Skeletal muscle satellite cell (primary cell): ENCODE measurements at regions not wholly inside any gene's neighbourhood (a gene's known extent, or its start where the extent isn't known, plus 50 kb on each side); places are given as distances from the start of the nearest gene placed in this dataset.
"Not testable (repeated sequence)": the region's sequence is repeated elsewhere in the genome, so short reads cannot be mapped to it uniquely, and the experiment has no call there.

Experiments used
- H3K27me3 ChIP-seq: 2 replicates; pipeline ENCODE4 v1.7.0; 2013; ENCODE audit warnings: low read length; ENCODE audit not compliant: control insufficient read depth, insufficient read depth
- H3K36me3 ChIP-seq: 2 replicates; pipeline ENCODE4 v1.7.0; 2013; ENCODE audit warnings: mild to moderate bottlenecking, control low read depth, low read length; ENCODE audit not compliant: insufficient read depth
- H3K4me1 ChIP-seq: 2 replicates; pipeline ENCODE4 v1.7.0; 2013; ENCODE audit warnings: low read length; ENCODE audit not compliant: control insufficient read depth, insufficient read depth
- H3K4me2 ChIP-seq: 2 replicates; pipeline ENCODE4 v1.7.0; 2013; ENCODE audit warnings: mild to moderate bottlenecking, low read length
- H3K4me3 ChIP-seq: 2 replicates; pipeline ENCODE4 v1.7.0; 2013; ENCODE audit warnings: low read length
- H3K9ac ChIP-seq: 2 replicates; pipeline ENCODE4 v1.7.0; 2013; ENCODE audit warnings: mild to moderate bottlenecking, low read depth, low read length, moderate library complexity
- H3K9me3 ChIP-seq: replicated peaks from 2 replicates; pipeline ENCODE4 v1.7.0; 2013; ENCODE audit warnings: mild to moderate bottlenecking, control low read depth, low read length

- Histone ChIP-seq H3K4me2 (no peak overlapping the region), H3K9me3 (no peaks in the 10 kb centered on the region), H3K4me1 (no peaks in the 10 kb centered on the region), H3K9ac (no peak overlapping the region), H3K36me3 (no peaks in the 10 kb centered on the region), H3K27me3 (peaks cover 15% of the 10 kb centered on the region), H3K4me3 (no peak overlapping the region)
These were observed 185.8 kb downstream of the B3GLCT start for GRCh38 chr13:31385540-31385939.

DNA sequence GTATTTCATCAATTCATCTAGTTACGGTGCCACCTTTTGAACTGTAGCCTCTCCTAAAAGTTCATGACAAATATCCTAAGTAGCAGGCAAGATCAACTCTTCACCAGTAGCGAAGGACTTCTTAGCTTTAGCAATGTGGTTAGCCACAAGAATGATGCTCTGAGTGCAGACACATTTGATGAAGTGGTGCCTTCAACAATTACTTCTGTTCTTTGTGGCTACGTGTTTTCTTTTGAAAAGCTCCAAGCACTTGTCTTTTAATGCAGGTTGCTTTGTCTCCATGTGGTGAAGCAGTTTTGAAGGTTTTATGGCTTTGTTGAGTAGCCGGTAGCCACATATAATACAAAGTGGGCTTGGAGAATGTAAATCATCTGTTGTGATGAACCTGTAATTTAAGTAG lies 194.7 kb downstream of the B3GLCT start:
- Histone ChIP-seq H3K9ac (no peak overlapping the region), H3K4me3 (no peak overlapping the region), H3K9me3 (peaks cover 5% of the 10 kb centered on the region), H3K27me3 (peaks cover 10% of the 10 kb centered on the region), H3K4me2 (no peak overlapping the region), H3K36me3 (no peaks in the 10 kb centered on the region), H3K4me1 (no peaks in the 10 kb centered on the region)

- no peaks in the 10 kb centered on the region for H3K4me1 ChIP-seq
- H3K27me3 ChIP-seq, result peaks cover 10% of the 10 kb centered on the region
- no peaks in the 10 kb centered on the region for H3K36me3 ChIP-seq
- H3K4me3 ChIP-seq, result no peak overlapping the region
- H3K9me3 ChIP-seq, result peaks cover 5% of the 10 kb centered on the region
- H3K9ac ChIP-seq, result no peak overlapping the region
- no peak overlapping the region for H3K4me2 ChIP-seq
These were observed 195.3 kb downstream of the B3GLCT start for GRCh38 chr13:31395090-31395489.

DNA sequence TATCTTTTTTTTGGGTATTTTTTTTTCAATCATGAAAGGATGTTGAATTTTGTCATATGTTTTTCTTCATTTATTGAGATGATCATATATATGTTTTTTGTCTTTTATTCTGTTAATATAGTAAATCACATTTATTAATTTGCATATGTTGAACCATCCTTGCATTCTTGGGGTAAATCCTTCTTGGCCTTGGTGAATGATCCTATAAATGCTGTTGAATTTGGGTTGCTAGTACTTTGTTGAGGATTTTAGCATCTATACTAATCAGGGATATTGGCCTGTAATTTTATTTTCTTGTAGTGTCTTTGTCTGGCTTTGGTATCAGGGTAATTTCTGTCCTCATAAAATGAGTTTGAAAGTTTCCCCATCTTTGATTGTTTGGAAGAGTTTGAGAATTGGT lies 199.9 kb downstream of the B3GLCT start:
- H3K9ac ChIP-seq, result no peak overlapping the region
- H3K36me3 ChIP-seq, result no peaks in the 10 kb centered on the region
- H3K4me1 ChIP-seq, result no peaks in the 10 kb centered on the region
- H3K9me3 ChIP-seq, result peaks cover 5% of the 10 kb centered on the region
- H3K27me3 ChIP-seq, result peaks cover 6% of the 10 kb centered on the region
- H3K4me3 ChIP-seq, result no peak overlapping the region
- H3K4me2 ChIP-seq, result no peak overlapping the region

DNA sequence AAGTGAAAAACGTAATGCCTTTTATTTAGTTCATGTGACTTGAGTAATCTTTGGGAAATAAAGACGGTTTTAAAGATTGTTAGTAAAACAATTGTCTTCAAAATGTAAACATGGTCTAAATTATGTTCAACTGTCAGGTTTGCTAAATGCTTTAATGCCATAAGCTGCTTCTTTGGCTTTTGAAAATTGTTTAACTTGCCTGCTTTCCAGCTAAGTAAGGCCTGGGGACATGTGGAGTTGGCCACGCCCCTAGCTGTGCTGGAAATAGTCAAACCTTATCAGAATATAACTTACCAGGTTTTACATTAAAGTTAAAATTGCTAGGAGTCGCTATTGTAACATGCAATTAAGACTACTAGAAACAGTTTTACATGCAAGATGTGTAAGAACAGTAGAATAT lies 203.9 kb downstream of the B3GLCT start:
- not testable (repeated sequence) for H3K4me1 ChIP-seq, H3K9me3 ChIP-seq, H3K27me3 ChIP-seq, H3K9ac ChIP-seq, H3K36me3 ChIP-seq, H3K4me2 ChIP-seq, H3K4me3 ChIP-seq

DNA sequence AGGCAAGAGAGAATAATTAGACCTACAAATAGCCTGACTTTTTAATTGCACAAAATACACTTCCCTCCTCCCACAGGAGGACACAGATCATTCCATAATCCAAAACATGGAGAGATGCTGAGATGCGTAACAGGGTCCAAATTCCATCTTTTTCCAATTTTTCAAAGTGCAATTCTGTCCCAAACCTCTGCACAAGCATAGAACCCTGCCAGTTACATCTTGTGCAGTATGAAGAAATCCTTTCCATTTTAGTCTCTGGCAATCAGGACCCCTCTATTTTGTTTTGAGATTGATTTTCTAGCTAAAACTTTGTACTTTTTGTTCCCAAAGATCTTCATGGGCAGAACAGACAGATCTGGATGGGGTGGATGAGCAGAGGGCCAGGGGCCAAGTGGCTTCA lies 209.2 kb downstream of the B3GLCT start:
- Histone ChIP-seq H3K4me1 (no peaks in the 10 kb centered on the region), H3K4me2 (no peak overlapping the region), H3K27me3 (peaks cover 36% of the 10 kb centered on the region), H3K9ac (no peak overlapping the region), H3K9me3 (no peaks in the 10 kb centered on the region), H3K36me3 (no peaks in the 10 kb centered on the region), H3K4me3 (no peak overlapping the region)

DNA sequence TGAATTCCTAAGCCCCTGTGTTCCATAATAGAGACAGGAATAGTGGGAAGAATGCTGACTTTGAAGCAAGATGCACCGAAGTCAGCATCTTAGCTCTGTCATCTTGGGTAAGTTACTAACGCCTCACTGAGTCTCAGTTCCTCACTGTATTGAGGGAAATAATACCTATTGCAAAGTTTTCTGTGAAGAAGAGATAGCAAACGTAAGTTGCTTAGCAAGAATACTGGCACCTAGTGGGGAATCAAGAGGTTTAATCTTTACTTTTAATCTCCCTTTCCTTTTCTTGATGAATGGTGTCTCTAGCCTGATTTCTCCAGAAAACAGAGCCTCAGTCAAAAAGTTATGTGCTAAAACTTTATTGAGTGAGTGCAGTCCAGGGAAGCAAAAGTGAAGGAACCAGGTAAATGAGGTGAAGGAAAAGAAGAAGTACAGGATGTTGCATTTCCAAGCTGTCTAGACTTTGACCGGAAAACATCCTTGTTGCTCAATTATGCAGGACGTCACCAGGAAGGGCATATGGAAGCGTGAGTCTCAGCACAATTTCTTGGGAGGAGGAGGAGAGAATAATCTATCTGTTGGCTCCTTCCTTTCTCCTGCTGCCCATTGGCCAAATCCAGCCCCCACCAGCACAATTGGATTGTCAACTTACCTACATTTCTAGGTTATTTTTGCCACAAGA lies 210.0 kb downstream of the B3GLCT start:
- Histone ChIP-seq H3K4me3 (no peak overlapping the region), H3K4me2 (no peak overlapping the region), H3K4me1 (no peaks in the 10 kb centered on the region), H3K27me3 (peaks cover 43% of the 10 kb centered on the region), H3K9me3 (no peaks in the 10 kb centered on the region), H3K9ac (no peak overlapping the region), H3K36me3 (no peaks in the 10 kb centered on the region)

DNA sequence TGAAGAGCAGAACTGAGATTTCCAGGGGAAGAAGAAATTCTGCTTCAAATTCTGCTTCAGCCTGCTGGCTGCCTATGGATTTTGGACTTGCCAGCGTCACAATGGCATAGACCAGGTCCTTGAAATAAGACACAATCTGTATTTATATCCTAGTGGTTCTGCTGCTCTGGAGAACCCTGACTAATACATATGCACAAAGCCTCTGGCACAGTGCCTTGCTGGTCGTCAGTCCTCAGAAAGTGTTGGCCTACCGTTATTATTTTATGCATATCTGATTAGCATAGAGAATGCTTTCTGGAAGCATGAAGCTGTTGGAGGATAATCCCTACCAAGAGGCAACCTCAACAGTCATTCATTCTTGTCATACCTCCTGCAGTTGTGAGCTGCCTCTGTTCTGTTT lies 213.7 kb downstream of the B3GLCT start:
- Histone ChIP-seq H3K27me3 (peaks cover 39% of the 10 kb centered on the region), H3K9me3 (no peaks in the 10 kb centered on the region), H3K4me1 (no peaks in the 10 kb centered on the region), H3K4me2 (no peak overlapping the region), H3K9ac (no peak overlapping the region), H3K36me3 (no peaks in the 10 kb centered on the region), H3K4me3 (no peak overlapping the region)

DNA sequence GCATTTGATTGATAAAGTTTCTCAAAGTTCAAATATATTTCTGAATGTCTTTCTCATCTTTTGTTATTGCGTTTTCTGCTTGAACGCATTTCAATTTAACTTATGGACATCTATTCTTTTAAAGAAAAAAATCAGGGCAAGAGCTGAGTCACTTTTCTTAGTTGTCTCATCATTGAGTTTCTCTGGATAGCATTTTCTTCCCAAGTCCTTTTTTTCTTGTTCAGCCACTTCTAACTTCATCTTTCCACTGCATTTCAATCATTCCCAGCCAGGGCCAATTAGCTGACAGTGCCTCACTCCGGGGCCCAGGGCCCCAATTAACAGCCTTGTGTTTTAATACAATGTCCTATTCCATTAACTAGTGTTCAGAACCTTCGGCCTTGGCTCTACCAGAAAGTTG lies 216.3 kb downstream of the B3GLCT start:
- Histone ChIP-seq H3K4me1 (no peaks in the 10 kb centered on the region), H3K9me3 (no peaks in the 10 kb centered on the region), H3K4me3 (no peak overlapping the region), H3K36me3 (no peaks in the 10 kb centered on the region), H3K27me3 (peaks cover 40% of the 10 kb centered on the region), H3K9ac (no peak overlapping the region), H3K4me2 (no peak overlapping the region)

DNA sequence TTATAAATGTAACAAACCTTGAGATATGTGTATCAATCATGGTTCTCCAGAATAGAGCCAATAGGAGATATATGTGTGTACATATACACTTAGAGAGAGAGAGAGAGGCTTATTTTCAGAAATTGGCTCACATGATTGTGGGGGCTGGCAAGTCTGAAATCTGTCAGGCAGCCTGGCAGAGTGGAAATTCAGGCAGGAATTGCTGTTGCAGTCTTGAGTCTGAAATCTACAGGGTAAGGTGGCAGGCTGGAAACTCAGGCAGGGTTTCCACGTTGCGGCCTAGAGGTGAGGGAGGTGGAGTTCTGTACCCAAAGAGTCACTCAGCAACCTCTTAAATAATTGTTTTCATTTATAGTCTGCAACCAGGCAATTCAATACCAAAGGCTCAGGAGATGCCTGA lies 218.4 kb downstream of the B3GLCT start:
- peaks cover 31% of the 10 kb centered on the region for H3K27me3 ChIP-seq
- H3K4me2 ChIP-seq, result no peak overlapping the region
- H3K4me3 ChIP-seq, result no peak overlapping the region
- no peaks in the 10 kb centered on the region for H3K4me1 ChIP-seq
- H3K9me3 ChIP-seq, result no peaks in the 10 kb centered on the region
- no peaks in the 10 kb centered on the region for H3K36me3 ChIP-seq
- no peak overlapping the region for H3K9ac ChIP-seq

GRCh38 chr13:31421756-31422155 lies 222.0 kb downstream of the B3GLCT start:
- Histone ChIP-seq H3K9ac (no peak overlapping the region), H3K4me3 (no peak overlapping the region)

DNA sequence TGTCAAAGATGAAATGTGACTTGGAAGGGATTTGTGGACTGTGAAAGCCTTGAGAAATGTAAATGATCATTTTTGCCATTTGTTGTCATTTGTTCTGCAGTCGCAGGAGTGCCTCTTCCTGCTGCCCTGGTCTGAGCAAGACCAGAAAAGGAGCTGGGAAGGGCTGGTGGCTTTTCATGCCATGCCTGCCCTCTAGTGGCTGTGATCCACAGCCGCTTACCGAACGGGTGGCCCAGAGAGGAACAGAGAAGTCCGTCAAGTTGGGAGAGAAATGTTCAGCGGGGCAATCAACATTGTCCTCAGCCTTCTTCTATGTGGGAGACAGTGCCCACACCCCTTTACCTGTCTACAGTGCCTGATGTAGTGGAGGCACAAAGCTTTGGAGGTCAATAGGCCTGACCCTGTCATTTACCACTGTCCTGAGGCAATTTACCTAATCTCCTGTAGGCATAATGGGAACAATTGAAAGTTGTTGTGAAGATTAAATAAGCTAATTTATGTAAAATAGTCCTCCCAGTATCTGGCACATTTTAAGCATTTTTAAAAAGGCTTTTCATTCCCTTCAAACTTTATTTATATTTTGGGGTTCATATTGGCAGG lies 224.5 kb downstream of the B3GLCT start:
- H3K36me3 ChIP-seq, result no peaks in the 10 kb centered on the region
- peak overlapping the region; percentile 20 for H3K9ac ChIP-seq
- H3K9me3 ChIP-seq, result no peaks in the 10 kb centered on the region
- no peak overlapping the region for H3K4me3 ChIP-seq
- H3K27me3 ChIP-seq, result peaks cover 22% of the 10 kb centered on the region
- H3K4me2 ChIP-seq, result peak overlapping the region; percentile 48
- no peaks in the 10 kb centered on the region for H3K4me1 ChIP-seq

More at GRCh38 chr13:31421756-31422155, 222.0 kb downstream of the B3GLCT start:
- no peaks in the 10 kb centered on the region for H3K36me3 ChIP-seq
- no peaks in the 10 kb centered on the region for H3K4me1 ChIP-seq
- H3K4me2 ChIP-seq, result no peak overlapping the region
- no peaks in the 10 kb centered on the region for H3K9me3 ChIP-seq
- H3K27me3 ChIP-seq, result peaks cover 22% of the 10 kb centered on the region
